NCI-H82 (cell line): ENCODE measurements at regions not wholly inside any gene's neighbourhood (a gene's known extent, or its start where the extent isn't known, plus 50 kb on each side); places are given as distances from the start of the nearest gene placed in this dataset.
A peak's percentile ranks its signal among the peaks of the same experiment; 100 is the strongest.

Experiments used
- DNase-seq: peaks from one replicate; lab custom pipeline; 2025; lab: John Stamatoyannopoulos, UW

- DNase-seq: no peak
Measured at GRCh38 chr20:58600756-58601155, 50.3 kb upstream of the STX16 start.

- no peak for DNase-seq
Measured at GRCh38 chr20:58599966-58600365, 51.1 kb upstream of the STX16 start.

GRCh38 chr20:58598211-58599015 is 52.7 kb upstream of the STX16 start:
- DNase-seq: peak; percentile 31

GRCh38 chr20:58597249-58597891 is 53.7 kb upstream of the STX16 start:
- DNase-seq: peak; percentile 69

- peak; percentile 99 for DNase-seq
Measured at GRCh38 chr20:58596750-58597248, 54.3 kb upstream of the STX16 start.

- DNase-seq: no peak
Measured at GRCh38 chr20:58596244-58596643, 54.8 kb upstream of the STX16 start.

- no peak for DNase-seq
Measured at GRCh38 chr20:58595167-58595566, 55.9 kb upstream of the STX16 start.

- no peak for DNase-seq
Measured at GRCh38 chr20:58593880-58594638, 57.0 kb upstream of the STX16 start.

GRCh38 chr20:58592076-58592695 is 58.9 kb upstream of the STX16 start:
- DNase-seq: no peak

- DNase-seq: no peak
Measured at GRCh38 chr20:58590679-58591473, 60.2 kb upstream of the STX16 start.

- DNase-seq: no peak
Measured at GRCh38 chr20:58587467-58587866, 63.6 kb upstream of the STX16 start.

GRCh38 chr20:58586565-58587093 is 64.5 kb upstream of the STX16 start:
- DNase-seq: no peak

- no peak for DNase-seq
Measured at GRCh38 chr20:58585753-58586540, 65.1 kb upstream of the STX16 start.

GRCh38 chr20:58584881-58585752 is 66.0 kb upstream of the STX16 start:
- DNase-seq: no peak

GRCh38 chr20:58584051-58584824 is 66.8 kb upstream of the STX16 start:
- DNase-seq: peak; percentile 18

GRCh38 chr20:58583586-58583985 is 67.5 kb upstream of the STX16 start:
- peak; percentile 36 for DNase-seq

- DNase-seq: peak; percentile 53
Measured at GRCh38 chr20:58583176-58583575, 67.9 kb upstream of the STX16 start.

- no peak for DNase-seq
Measured at GRCh38 chr20:58580474-58580835, 65.3 kb upstream of the APCDD1L start.
